GM18499 (cell line): ENCODE measurements at regions not wholly inside any gene's neighbourhood (a gene's known extent, or its start where the extent isn't known, plus 50 kb on each side); places are given as distances from the start of the nearest gene placed in this dataset.
"Not testable (repeated sequence)": the region's sequence is repeated elsewhere in the genome, so short reads cannot be mapped to it uniquely, and the experiment has no call there.

Experiments
- ATAC-seq: cut with Tn5 transposase; IDR thresholded peaks from one replicate; pipeline ENCODE4 v1.9.1; 2021; ENCODE audit warnings: moderate number of reproducible peaks; ENCODE audit not compliant: insufficient read depth, unreplicated experiment

- ATAC-seq, result no peak
Measured at GRCh38 chr15:70602834-70603560, 160.4 kb downstream of the UACA start.

GRCh38 chr15:70602281-70602680 lies 161.1 kb downstream of the UACA start:
- no peak for ATAC-seq

- no peak for ATAC-seq
Measured at GRCh38 chr15:70597945-70598344, 165.4 kb downstream of the UACA start.

- no peak for ATAC-seq
Measured at GRCh38 chr15:70597056-70597603, 166.2 kb downstream of the UACA start.

- ATAC-seq, result no peak
Measured at GRCh38 chr15:70596354-70597055, 166.9 kb downstream of the UACA start.

- ATAC-seq, result no peak
Measured at GRCh38 chr15:70593795-70594194, 169.6 kb downstream of the UACA start.

GRCh38 chr15:70589728-70590127 lies 173.6 kb downstream of the UACA start:
- no peak for ATAC-seq

- ATAC-seq, result no peak
Measured at GRCh38 chr15:70589221-70589620, 174.1 kb downstream of the UACA start.

- ATAC-seq, result no peak
Measured at GRCh38 chr15:70588613-70589012, 174.7 kb downstream of the UACA start.

- ATAC-seq, result no peak
Measured at GRCh38 chr15:70587896-70588567, 175.3 kb downstream of the UACA start.

GRCh38 chr15:70587012-70587634 lies 176.2 kb downstream of the UACA start:
- not testable (repeated sequence) for ATAC-seq

GRCh38 chr15:70586241-70586640 lies 177.1 kb downstream of the UACA start:
- ATAC-seq, result no peak

- ATAC-seq, result no peak
Measured at GRCh38 chr15:70585707-70586034, 177.7 kb downstream of the UACA start.

GRCh38 chr15:70584838-70585706 lies 178.3 kb downstream of the UACA start:
- ATAC-seq, result no peak

GRCh38 chr15:70584441-70584837 lies 178.9 kb downstream of the UACA start:
- ATAC-seq, result no peak

GRCh38 chr15:70583006-70583405 lies 180.4 kb downstream of the UACA start:
- no peak for ATAC-seq

GRCh38 chr15:70582143-70582945 lies 181.0 kb downstream of the UACA start:
- no peak for ATAC-seq

- ATAC-seq, result no peak
Measured at GRCh38 chr15:70580958-70581357, 182.4 kb downstream of the UACA start.

GRCh38 chr15:70580286-70580685 lies 183.1 kb downstream of the UACA start:
- no peak for ATAC-seq
